22Rv1 (cell line): ENCODE measurements at regions not wholly inside any gene's neighbourhood (a gene's known extent, or its start where the extent isn't known, plus 50 kb on each side); places are given as distances from the start of the nearest gene placed in this dataset.
"Not testable (repeated sequence)": the region's sequence is repeated elsewhere in the genome, so short reads cannot be mapped to it uniquely, and the experiment has no call there.

Experiments used
- CTCF ChIP-seq: fragments of 450-650 bp; IDR thresholded peaks from 2 replicates; pipeline ENCODE4 v1.5.1; 2017; ENCODE audit warnings: mild to moderate bottlenecking
- ZFX ChIP-seq: fragments of 450-650 bp; IDR thresholded peaks from 2 replicates; pipeline ENCODE4 v1.6.1; 2017; ENCODE audit warnings: antibody characterized with exemption, borderline replicate concordance

DNA sequence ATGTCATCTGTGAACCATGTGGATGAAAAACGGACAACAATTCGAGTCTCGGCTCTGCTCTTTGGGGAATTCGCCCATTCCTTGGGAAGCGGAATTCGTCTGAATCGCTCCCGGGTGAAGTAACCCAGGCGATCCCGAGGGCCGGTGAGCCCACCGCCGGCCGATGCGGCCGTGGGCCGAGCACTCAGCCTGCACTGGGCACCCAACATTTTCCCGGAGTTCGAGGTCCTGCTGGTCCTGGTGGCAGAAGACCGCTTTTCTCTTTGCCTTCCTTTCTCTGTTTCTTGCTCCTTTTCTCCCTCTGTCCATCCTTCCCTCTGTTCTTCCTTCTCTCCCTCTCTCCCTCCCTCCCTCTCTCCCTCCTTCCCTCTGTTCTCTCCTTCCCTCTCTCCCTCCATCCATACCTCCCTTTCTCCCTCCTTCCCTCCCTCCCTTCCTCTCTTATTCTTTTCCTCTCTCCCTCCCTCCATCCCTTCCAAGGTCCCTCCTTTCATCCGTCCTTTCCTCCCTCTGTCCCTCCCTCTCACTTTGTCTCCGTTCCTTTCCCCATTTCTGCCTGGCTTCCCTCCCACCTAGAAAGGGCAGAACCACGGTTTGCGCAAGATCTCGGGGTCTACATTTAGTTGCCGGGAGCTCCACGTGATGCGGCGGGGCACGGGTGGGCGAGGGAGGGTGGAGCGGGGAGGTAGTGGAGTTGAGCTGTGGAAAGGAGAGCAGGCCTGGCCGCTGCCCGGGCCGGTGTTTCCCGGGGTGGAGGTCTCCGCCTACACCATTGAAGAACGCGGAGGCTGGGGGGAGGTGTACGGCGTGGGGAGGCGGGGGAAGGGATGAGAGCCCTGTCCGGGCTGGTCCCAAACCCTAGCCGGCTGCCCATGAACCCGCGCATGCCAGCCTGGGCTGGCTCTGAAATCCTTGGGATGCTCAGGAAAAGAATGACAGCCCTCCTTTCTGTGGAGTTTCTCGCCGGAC lies 363.8 kb upstream of the DEFB115 start:
- TF ChIP-seq CTCF, ZFX: not testable (repeated sequence)
